ENCODE measurements at regions not wholly inside any gene's neighbourhood (a gene's known extent, or its start where the extent isn't known, plus 50 kb on each side); places are given as distances from the start of the nearest gene placed in this dataset.

DNA sequence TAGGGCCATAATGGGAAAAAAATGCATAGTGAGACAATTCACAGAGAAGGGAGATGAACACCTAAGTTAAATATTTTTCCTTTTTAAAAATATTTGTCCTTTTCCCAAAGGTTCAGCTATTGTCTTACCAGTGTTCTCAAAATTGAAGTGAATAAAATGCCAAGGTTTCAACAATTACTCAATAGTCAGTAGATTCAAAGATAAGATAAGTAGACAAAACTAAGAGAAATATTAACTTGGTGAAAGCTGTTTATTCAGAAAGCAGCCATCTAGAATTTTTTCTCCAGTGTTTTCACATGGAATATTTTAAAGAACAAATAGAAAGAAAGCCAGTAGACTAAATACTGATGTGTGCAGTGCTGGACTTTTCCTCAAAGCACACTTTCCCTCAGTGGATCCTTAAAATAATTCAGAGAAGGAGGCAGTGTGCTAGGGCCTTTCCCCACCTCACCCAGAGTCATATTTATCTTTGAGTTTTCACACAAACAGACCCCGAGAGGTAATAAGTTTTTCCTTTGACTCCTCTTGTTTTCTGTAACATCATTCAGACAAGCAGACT, 144.5 kb upstream of the PLEKHG7 start:
- no peaks in the 10 kb centered on the region for H3K27me3 ChIP-seq (ENCODE audit: control insufficient read depth in 3 of 3, insufficient read depth in 3 of 3, low read length in 3 of 3)
- H3K27ac ChIP-seq (ENCODE audit: low read depth, low read length): no peak overlapping the region
- H3K36me3 ChIP-seq (ENCODE audit: control insufficient read depth in 3 of 3, insufficient read depth in 3 of 3, low read length in 3 of 3): no peaks in the 10 kb centered on the region
- peaks cover 4 to 9% (median 8%) of the 10 kb centered on the region in 3 donors for H3K4me1 ChIP-seq (ENCODE audit: control insufficient read depth in 3 of 3, insufficient read depth in 3 of 3, low read length in 3 of 3)
- no peak overlapping the region for H3K9ac ChIP-seq (ENCODE audit: low read depth in 1 of 3, low read length in 3 of 3)
- H3K4me3 ChIP-seq (ENCODE audit: low read length in 3 of 3): no peak overlapping the region
- no peaks in the 10 kb centered on the region for H3K9me3 ChIP-seq (ENCODE audit: control insufficient read depth in 3 of 3, low read length in 3 of 3)

DNA sequence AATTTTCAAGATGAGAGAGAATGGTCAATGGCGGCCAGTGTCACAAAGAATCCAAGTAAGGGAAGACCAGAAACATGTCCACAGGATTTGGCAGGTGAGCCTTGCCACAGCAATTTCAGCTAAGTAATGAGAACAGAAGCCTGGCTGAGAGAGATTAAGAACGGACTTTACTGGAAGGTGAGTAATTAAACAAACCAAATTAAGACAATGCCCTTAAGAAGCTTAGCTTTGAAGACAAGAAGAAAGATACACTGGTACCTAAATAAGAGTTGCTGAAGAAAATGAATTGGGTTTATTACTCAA, 145.4 kb upstream of the PLEKHG7 start:
- Histone ChIP-seq H3K4me1 (ENCODE audit: control insufficient read depth in 3 of 3, insufficient read depth in 3 of 3, low read length in 3 of 3) (peaks cover 4 to 14% (median 11%) of the 10 kb centered on the region in 3 donors), H3K27me3 (ENCODE audit: control insufficient read depth in 3 of 3, insufficient read depth in 3 of 3, low read length in 3 of 3) (no peaks in the 10 kb centered on the region), H3K4me3 (ENCODE audit: low read length in 3 of 3) (no peak overlapping the region), H3K9me3 (ENCODE audit: control insufficient read depth in 3 of 3, low read length in 3 of 3) (no peaks in the 10 kb centered on the region), H3K36me3 (ENCODE audit: control insufficient read depth in 3 of 3, insufficient read depth in 3 of 3, low read length in 3 of 3) (no peaks in the 10 kb centered on the region), H3K9ac (ENCODE audit: low read depth in 1 of 3, low read length in 3 of 3) (no peak overlapping the region), H3K27ac (ENCODE audit: low read depth, low read length) (no peak overlapping the region)

DNA sequence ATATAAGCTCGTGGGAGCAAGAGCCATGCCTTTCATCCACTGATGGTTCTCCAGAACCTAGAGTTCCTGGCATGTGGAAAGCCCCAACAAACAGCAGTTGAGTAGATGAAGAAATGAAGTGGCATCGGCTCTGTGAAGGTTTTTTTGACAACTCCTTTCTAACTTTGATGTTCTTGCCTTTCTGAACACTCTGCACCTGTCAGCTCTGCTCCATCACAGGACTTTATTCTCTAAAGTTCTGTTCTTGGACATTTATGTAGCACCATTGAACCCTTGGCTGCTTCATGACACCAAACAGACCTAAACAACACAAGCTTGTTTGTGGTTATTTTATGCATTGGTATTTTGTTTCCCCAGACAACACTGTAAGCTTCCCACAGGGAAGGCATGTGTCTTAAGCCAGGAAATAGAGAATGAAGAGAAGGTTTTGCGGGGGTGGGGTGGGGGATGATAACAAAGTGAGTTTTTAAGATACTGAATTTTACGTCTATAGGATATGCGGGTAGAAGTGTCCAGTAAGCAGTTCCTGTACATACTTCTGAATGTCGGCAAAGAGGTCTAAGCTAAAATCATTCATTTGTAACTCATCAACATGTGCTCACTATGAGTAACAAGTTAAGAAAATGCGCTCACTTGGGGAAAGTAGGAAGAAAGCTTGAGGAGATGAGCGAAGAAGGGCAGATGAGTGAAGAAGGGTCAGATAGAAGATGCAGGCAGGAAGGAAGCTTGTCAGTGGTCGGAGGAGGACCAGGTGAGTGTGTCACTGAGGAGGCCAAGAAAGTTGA, 146.0 kb upstream of the PLEKHG7 start:
- no peak overlapping the region for H3K27ac ChIP-seq (ENCODE audit: low read depth, low read length)
- H3K36me3 ChIP-seq (ENCODE audit: control insufficient read depth in 3 of 3, insufficient read depth in 3 of 3, low read length in 3 of 3): no peaks in the 10 kb centered on the region
- H3K9me3 ChIP-seq (ENCODE audit: control insufficient read depth in 3 of 3, low read length in 3 of 3): no peaks in the 10 kb centered on the region
- H3K4me3 ChIP-seq (ENCODE audit: low read length in 3 of 3): no peak overlapping the region
- H3K27me3 ChIP-seq (ENCODE audit: control insufficient read depth in 3 of 3, insufficient read depth in 3 of 3, low read length in 3 of 3): no peaks in the 10 kb centered on the region
- no peak overlapping the region for H3K9ac ChIP-seq (ENCODE audit: low read depth in 1 of 3, low read length in 3 of 3)
- H3K4me1 ChIP-seq (ENCODE audit: control insufficient read depth in 3 of 3, insufficient read depth in 3 of 3, low read length in 3 of 3): peaks cover under 1 to 12% (median 11%) of the 10 kb centered on the region in 3 donors

DNA sequence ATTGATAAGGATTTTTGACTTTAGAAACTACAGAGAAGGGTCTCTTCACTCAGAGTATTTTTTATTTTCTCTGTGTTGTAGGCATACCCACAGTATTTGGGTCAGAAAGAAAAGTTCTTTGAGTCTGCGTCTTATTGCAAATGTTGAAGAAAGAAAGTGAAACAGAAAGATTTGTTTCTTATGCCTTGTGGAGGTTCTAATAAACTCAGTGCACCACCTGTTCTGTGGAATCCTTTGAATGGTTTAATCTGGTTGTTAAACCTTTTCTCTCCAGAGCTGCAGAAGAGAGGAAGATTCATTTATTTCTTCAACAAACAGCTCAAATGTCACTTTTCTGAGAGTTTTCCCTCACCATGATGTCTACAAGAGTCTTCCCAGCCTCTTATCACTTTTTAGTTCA, 146.6 kb upstream of the PLEKHG7 start:
- H3K27me3 ChIP-seq (ENCODE audit: control insufficient read depth in 3 of 3, insufficient read depth in 3 of 3, low read length in 3 of 3): no peaks in the 10 kb centered on the region
- H3K9ac ChIP-seq (ENCODE audit: low read depth in 1 of 3, low read length in 3 of 3): no peak overlapping the region
- H3K36me3 ChIP-seq (ENCODE audit: control insufficient read depth in 3 of 3, insufficient read depth in 3 of 3, low read length in 3 of 3): no peaks in the 10 kb centered on the region
- no peak overlapping the region for H3K27ac ChIP-seq (ENCODE audit: low read depth, low read length)
- no peak overlapping the region for H3K4me3 ChIP-seq (ENCODE audit: low read length in 3 of 3)
- no peaks in the 10 kb centered on the region for H3K9me3 ChIP-seq (ENCODE audit: control insufficient read depth in 3 of 3, low read length in 3 of 3)
- H3K4me1 ChIP-seq (ENCODE audit: control insufficient read depth in 3 of 3, insufficient read depth in 3 of 3, low read length in 3 of 3): peaks cover 2 to 10% (median 8%) of the 10 kb centered on the region in 3 donors

DNA sequence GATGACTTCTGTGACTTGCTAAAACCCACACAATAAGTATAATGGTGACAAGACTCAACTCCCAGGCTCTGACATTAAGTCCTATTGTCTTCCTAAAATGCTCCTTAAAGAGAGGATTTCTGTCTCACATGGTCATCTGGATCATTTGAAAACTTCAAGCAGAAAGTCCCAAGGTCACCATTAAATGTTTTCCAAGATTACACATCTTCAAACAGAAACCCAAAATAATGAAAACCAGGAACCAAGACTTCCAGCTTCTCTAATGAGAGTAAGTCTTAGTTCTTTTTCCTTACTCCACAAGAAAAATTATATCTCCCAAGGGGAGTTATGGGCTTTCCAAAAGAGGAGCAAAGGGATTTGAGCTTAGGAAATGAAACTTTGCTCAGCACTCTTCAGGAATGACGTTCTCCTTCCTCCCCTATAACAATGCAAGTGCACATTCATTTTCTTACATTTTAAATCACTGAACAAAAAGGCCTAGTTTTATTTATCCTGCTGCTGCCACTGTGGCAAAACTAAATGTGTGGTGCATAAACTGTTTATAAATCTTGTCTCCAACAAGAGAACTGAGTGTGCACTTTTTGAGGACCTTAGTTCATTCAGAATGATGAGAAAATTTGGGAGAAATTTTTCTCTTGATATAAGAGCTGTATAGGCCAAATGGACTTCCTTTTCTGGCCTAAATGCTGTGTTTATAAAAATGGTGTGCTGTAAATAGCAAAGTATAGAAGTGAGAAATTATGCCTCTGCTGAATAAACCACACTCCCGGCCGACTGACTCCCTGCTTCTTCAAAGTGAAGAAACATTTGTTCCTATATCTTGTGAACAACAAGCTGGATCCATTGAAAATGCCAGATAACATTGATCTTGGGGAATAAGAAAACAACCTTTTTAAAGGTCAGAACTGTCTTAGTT, 148.4 kb upstream of the PLEKHG7 start:
- Histone ChIP-seq H3K36me3 (ENCODE audit: control insufficient read depth in 3 of 3, insufficient read depth in 3 of 3, low read length in 3 of 3) (no peaks in the 10 kb centered on the region), H3K9ac (ENCODE audit: low read depth in 1 of 3, low read length in 3 of 3) (no peak overlapping the region), H3K4me1 (ENCODE audit: control insufficient read depth in 3 of 3, insufficient read depth in 3 of 3, low read length in 3 of 3) (peaks cover 2 to 10% (median 8%) of the 10 kb centered on the region in 3 donors), H3K4me3 (ENCODE audit: low read length in 3 of 3) (no peak overlapping the region), H3K9me3 (ENCODE audit: control insufficient read depth in 3 of 3, low read length in 3 of 3) (no peaks in the 10 kb centered on the region), H3K27me3 (ENCODE audit: control insufficient read depth in 3 of 3, insufficient read depth in 3 of 3, low read length in 3 of 3) (no peaks in the 10 kb centered on the region), H3K27ac (ENCODE audit: low read depth, low read length) (peak overlapping the region; percentile 57)

DNA sequence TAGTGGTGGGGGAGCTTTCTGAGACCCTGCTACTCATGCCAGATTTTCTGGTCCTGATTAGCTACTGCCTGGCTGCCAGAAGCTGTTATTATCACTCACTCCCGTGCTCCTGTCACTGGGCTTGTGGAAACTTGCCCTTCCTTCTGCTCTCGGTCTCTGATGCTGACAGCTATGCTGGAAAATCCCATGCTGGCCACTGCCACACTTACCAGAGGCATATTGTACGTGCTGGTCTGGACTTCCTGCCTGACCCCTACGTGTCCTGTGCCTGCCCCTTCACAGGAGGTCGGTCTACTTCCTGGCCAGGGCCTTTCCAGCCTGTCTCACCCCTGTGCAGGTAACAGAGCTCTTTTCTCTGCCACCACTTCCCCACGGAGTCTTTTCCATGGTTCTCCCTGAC, 149.4 kb upstream of the PLEKHG7 start:
- H3K36me3 ChIP-seq (ENCODE audit: control insufficient read depth in 3 of 3, insufficient read depth in 3 of 3, low read length in 3 of 3): no peaks in the 10 kb centered on the region

DNA sequence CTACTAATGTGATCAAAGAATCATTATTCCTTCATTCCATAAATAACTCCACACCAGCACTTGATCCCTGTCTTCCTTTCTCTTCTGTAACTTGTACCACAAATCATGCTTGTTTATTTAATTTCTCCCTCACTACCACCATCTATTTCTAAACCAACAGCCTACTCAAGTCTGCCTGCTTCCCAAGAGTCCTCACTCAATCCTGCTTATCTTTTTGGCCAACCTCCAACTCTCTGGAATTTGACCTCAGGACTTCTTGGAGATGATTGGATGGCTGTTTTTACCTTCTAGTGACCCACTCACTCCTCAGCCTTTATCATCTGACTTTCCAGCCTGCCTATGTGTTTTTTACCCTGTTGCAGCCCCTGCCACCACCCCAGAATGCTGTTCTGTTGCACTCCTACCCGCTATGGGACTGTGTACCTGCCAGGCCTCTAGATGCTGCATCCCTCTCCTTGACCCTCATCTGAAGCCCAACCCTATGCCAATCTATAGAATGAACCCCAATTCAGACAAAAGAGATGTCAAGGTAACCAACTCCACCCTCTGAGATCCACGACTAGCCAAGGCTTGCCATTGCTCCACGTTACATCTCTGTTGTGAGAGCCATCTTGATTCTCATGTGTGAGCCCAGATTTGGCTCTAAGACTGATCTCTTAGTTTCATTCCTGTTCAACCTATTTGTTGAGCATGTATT, 150.2 kb upstream of the PLEKHG7 start:
- H3K9ac ChIP-seq (ENCODE audit: low read depth in 1 of 3, low read length in 3 of 3): no peak overlapping the region
- H3K4me1 ChIP-seq (ENCODE audit: control insufficient read depth in 3 of 3, insufficient read depth in 3 of 3, low read length in 3 of 3): peaks cover 2 to 10% (median 8%) of the 10 kb centered on the region in 3 donors
- no peak overlapping the region for H3K4me3 ChIP-seq (ENCODE audit: low read length in 3 of 3)
- H3K36me3 ChIP-seq (ENCODE audit: control insufficient read depth in 3 of 3, insufficient read depth in 3 of 3, low read length in 3 of 3): no peaks in the 10 kb centered on the region
- H3K9me3 ChIP-seq (ENCODE audit: control insufficient read depth in 3 of 3, low read length in 3 of 3): no peaks in the 10 kb centered on the region
- no peaks in the 10 kb centered on the region for H3K27me3 ChIP-seq (ENCODE audit: control insufficient read depth in 3 of 3, insufficient read depth in 3 of 3, low read length in 3 of 3)
- peak overlapping the region; percentile 61 for H3K27ac ChIP-seq (ENCODE audit: low read depth, low read length)

More for the DNA sequence above, 149.4 kb upstream of the PLEKHG7 start:
- Histone ChIP-seq H3K9me3 (ENCODE audit: control insufficient read depth in 3 of 3, low read length in 3 of 3) (no peaks in the 10 kb centered on the region), H3K27me3 (ENCODE audit: control insufficient read depth in 3 of 3, insufficient read depth in 3 of 3, low read length in 3 of 3) (no peaks in the 10 kb centered on the region), H3K4me1 (ENCODE audit: control insufficient read depth in 3 of 3, insufficient read depth in 3 of 3, low read length in 3 of 3) (peaks cover 2 to 10% (median 8%) of the 10 kb centered on the region in 3 donors), H3K4me3 (ENCODE audit: low read length in 3 of 3) (no peak overlapping the region), H3K9ac (ENCODE audit: low read depth in 1 of 3, low read length in 3 of 3) (no peak overlapping the region), H3K27ac (ENCODE audit: low read depth, low read length) (peak overlapping the region; percentile 61)

DNA sequence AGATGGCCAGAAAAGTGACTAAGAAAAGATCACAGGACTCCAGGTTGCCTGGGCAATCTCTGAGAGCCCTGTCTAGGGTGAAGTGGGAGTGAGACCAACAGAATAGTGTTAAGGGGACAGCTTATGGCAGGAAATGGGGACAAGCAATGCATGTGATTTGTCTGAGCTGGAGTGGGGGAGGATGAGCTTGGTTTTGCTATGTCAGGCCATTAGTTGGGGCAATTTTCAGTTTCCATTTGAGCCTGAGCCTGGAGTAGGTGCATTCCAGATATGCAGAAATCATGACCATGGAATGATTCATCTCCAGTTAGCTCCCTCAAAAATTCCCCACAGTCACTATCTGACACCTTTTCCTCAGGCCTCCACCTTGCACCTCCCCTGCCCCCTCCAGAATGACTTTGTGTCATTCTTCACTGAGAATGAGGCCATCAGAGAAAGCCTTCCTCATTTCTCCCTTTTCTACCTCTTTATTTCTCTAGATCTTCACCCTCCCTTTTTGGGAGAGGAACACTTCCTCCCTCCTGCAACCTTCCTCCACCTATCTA, 150.9 kb upstream of the PLEKHG7 start:
- H3K4me1 ChIP-seq (ENCODE audit: control insufficient read depth in 3 of 3, insufficient read depth in 3 of 3, low read length in 3 of 3): peaks cover 2 to 10% (median 8%) of the 10 kb centered on the region in 3 donors
- no peak overlapping the region for H3K4me3 ChIP-seq (ENCODE audit: low read length in 3 of 3)
- no peak overlapping the region for H3K9ac ChIP-seq (ENCODE audit: low read depth in 1 of 3, low read length in 3 of 3)
- H3K27me3 ChIP-seq (ENCODE audit: control insufficient read depth in 3 of 3, insufficient read depth in 3 of 3, low read length in 3 of 3): no peaks in the 10 kb centered on the region
- no peaks in the 10 kb centered on the region for H3K9me3 ChIP-seq (ENCODE audit: control insufficient read depth in 3 of 3, low read length in 3 of 3)
- H3K27ac ChIP-seq (ENCODE audit: low read depth, low read length): no peak overlapping the region
- H3K36me3 ChIP-seq (ENCODE audit: control insufficient read depth in 3 of 3, insufficient read depth in 3 of 3, low read length in 3 of 3): no peaks in the 10 kb centered on the region

DNA sequence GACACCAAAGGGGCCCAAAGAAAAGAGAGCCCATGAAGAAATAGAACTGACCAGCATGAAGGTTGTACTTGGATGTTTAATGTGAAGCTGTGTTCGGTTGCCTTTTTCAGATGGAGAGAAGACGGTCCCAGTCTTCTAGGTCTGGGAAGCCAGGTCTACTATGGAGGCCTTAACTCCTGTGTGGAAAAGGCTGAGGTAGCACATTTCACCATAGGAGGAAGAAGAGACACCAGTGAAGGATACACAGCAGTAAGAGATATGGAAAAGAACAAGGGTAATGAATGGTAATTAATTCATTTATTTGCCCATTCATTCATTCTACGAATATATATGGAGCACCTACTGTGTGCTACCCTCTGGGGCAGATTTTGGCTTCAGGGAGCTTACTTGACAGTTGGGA, 151.6 kb upstream of the PLEKHG7 start:
- Histone ChIP-seq H3K4me3 (ENCODE audit: low read length in 3 of 3) (no peak overlapping the region), H3K27me3 (ENCODE audit: control insufficient read depth in 3 of 3, insufficient read depth in 3 of 3, low read length in 3 of 3) (no peaks in the 10 kb centered on the region), H3K4me1 (ENCODE audit: control insufficient read depth in 3 of 3, insufficient read depth in 3 of 3, low read length in 3 of 3) (peaks cover 2 to 10% (median 8%) of the 10 kb centered on the region in 3 donors), H3K9me3 (ENCODE audit: control insufficient read depth in 3 of 3, low read length in 3 of 3) (no peaks in the 10 kb centered on the region), H3K36me3 (ENCODE audit: control insufficient read depth in 3 of 3, insufficient read depth in 3 of 3, low read length in 3 of 3) (no peaks in the 10 kb centered on the region), H3K27ac (ENCODE audit: low read depth, low read length) (no peak overlapping the region), H3K9ac (ENCODE audit: low read depth in 1 of 3, low read length in 3 of 3) (no peak overlapping the region)
